WI38 (cell line): ENCODE measurements at regions not wholly inside any gene's neighbourhood (a gene's known extent, or its start where the extent isn't known, plus 50 kb on each side); places are given as distances from the start of the nearest gene placed in this dataset.
"Not testable (repeated sequence)": the region's sequence is repeated elsewhere in the genome, so short reads cannot be mapped to it uniquely, and the experiment has no call there.

Source experiments
- H3K4me3 ChIP-seq: 2 replicates; pipeline ENCODE4 v1.5.1; 2011; ENCODE audit warnings: low read depth, mild to moderate bottlenecking, control low read depth, low read length
- CTCF ChIP-seq: IDR thresholded peaks from 2 replicates; pipeline ENCODE4 v1.5.1; 2012; ENCODE audit warnings: low read depth, mild to moderate bottlenecking, control low read depth, low read length

GRCh38 chr12:47343684-47344567 is 264.2 kb upstream of the AMIGO2 start:
- TF ChIP-seq CTCF = no peak
- no peak overlapping the region for H3K4me3 ChIP-seq

GRCh38 chr12:47340411-47341015 is 260.8 kb upstream of the AMIGO2 start:
- TF ChIP-seq CTCF = no peak
- H3K4me3 ChIP-seq = no peak overlapping the region

GRCh38 chr12:47337581-47337980 is 257.8 kb upstream of the AMIGO2 start:
- H3K4me3 ChIP-seq = no peak overlapping the region
- no peak for TF ChIP-seq CTCF

- H3K4me3 ChIP-seq = not testable (repeated sequence)
These were observed 253.6 kb upstream of the AMIGO2 start for GRCh38 chr12:47333271-47333858.

- no peak overlapping the region for H3K4me3 ChIP-seq
- no peak for TF ChIP-seq CTCF
These were observed 249.2 kb upstream of the AMIGO2 start for GRCh38 chr12:47328831-47329545.

GRCh38 chr12:47326190-47326589 is 246.4 kb upstream of the AMIGO2 start:
- TF ChIP-seq CTCF = no peak
- H3K4me3 ChIP-seq = no peak overlapping the region

- H3K4me3 ChIP-seq = no peak overlapping the region
- no peak for TF ChIP-seq CTCF
These were observed 244.0 kb upstream of the AMIGO2 start for GRCh38 chr12:47323802-47324201.
